Stimulated activated CD8-positive, alpha-beta memory T cell treated with anti-CD3 and anti-CD28 coated beads, Interleukin-7, amount 100 ng/mL, for 48 hours (primary cell): ENCODE measurements at regions not wholly inside any gene's neighbourhood (a gene's known extent, or its start where the extent isn't known, plus 50 kb on each side); places are given as distances from the start of the nearest gene placed in this dataset.

Source experiments
- DNase-seq, 2 donors: peaks; one replicate each; pipeline ENCODE4 v3.0.0-alpha.2; 2020; ENCODE audit warnings: low read depth in 1 of 2; ENCODE audit errors: extremely low read depth in 1 of 2

- DNase-seq = no peak
These were observed 113.1 kb upstream of the SLC45A1 start for GRCh38 chr1:8204826-8205225.

DNA sequence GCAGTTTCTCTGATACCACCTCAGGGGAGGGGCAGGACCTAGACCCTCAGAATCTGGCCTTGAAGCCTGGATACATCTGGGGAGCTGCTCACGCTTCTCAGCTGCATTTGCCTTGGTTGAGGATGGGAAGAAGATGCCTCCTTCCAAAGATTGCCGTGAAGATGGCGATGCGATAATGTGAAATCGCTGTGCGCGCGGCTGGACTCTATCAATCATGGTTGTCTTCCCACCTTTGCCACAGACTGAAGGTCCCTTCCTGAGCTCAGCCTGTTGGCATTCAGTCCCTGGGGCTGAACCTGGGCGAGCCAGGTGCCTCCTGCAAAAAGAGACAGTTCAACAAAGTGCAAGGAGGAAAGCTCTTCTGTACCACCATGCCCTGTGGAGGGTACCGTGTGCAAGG, 114.4 kb upstream of the SLC45A1 start:
- DNase-seq = no peak

GRCh38 chr1:8203056-8203455, 114.9 kb upstream of the SLC45A1 start:
- no peak for DNase-seq

- no peak for DNase-seq
These were observed 115.6 kb upstream of the SLC45A1 start for GRCh38 chr1:8202182-8202905.

- DNase-seq = no peak
These were observed 116.5 kb upstream of the SLC45A1 start for GRCh38 chr1:8201331-8201861.

DNA sequence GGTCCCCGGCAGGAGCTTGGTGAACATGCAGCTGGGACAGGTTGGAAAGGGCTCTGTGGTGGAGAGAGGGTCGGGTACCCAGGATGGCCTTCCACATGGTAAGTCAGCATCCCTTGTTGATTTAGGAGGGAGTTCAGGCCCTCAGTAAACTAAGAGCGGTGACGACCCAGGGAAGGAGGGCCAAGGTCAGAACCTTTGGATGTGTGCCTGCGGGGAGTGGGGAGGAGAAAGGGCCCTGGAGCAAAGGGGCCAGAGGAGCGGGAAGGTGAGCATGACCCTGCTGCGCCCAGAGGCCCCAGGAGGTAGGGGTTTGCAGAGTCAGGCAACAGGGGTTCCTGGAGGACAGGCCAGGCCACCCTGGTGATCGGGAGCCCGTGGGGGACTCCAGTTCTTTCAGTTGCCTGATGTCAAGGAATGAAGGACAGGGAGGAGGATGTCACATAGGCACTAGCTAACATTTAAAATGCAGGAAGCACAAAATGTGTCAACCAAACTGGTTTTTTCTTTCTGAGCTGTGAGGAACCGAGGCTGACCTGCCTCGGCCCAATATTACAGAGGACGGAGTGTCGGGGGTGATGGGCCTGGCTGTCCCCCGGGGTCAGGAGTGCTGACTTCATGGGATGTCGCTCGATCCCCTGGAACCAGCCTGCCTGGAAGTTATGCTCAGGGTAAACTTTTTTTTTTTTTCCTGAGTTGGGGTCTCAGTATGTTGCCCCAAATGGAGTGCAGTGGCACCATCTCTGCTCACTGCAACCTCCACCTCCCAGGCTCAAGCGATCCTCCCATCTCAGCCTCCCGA, 117.4 kb upstream of the SLC45A1 start:
- DNase-seq = no peak

- DNase-seq = no peak
These were observed 119.4 kb upstream of the SLC45A1 start for GRCh38 chr1:8198522-8198921.

DNA sequence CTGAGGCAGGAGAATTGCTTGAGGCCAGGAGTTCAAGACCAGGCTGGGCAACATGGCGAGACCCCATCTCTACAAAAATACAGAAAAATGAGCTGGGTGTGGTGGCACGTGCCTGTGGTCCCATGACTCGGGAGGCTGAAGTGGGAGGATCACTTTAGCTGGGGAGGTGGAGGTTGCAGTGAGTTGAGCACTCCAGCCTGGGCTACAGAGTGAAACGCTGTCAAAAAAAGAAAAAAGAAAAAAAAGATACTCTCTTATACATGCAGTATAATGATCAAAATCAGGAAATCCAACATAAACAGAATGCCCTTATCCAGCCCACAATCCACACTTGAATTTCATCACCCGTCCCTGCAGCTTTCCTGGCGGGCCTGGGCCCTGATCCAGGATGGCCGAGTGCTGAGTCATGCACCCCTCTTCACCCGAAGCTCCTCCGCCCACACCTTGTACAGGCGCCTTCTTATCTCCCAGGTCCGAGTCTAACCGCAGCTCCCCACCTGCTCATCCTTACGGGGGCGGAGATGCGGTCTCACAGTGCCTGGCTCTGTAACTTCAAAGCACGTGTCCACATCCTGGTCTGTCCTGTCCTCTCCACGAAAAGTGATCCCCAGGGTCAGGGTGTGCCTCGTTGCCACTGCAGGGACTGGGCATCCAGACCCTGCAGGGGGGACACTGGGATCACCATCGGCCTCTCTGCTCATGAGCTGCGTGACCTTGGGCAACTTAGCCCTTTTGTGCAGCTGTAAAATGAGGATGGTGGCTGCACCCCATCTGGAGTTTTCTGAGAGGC, 120.2 kb upstream of the SLC45A1 start:
- DNase-seq = peak in 1 of 2 donors; percentile 23

DNA sequence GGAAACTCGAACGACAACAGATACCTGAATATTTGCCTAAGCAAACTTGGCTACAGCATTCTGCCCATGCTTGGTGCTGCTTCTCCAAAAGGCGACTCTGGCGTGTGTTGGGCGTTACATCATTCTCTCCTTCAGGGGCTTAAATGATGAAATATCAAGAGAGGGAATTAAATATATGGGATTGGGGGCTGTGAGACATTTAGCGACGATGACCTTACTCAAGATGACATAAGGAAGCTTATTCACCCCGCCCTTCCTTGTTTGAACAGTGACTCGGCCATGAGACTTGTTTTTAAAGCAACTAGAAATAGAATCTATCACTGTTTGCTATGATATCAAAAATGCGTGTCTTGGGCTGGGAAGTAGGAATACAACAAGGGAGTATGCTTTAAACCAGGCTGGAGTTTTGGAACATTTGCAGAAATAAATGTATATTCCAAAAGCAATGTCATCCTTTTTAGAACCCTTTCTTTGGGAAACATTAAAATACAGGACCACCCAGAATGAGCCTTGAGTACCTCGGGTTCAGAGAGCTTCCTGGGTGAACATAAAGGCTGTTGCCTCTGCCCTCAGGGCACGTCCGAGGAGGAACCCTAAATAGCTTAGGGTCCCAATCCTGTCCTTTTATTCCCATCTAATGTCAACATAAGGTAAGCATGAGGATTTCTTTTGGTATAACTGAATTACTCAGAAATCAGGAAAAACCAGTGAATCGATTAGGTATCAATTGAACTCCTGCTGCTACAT, 123.3 kb upstream of the SLC45A1 start:
- DNase-seq = no peak

GRCh38 chr1:8193840-8194406, 124.0 kb upstream of the SLC45A1 start:
- DNase-seq = no peak

DNA sequence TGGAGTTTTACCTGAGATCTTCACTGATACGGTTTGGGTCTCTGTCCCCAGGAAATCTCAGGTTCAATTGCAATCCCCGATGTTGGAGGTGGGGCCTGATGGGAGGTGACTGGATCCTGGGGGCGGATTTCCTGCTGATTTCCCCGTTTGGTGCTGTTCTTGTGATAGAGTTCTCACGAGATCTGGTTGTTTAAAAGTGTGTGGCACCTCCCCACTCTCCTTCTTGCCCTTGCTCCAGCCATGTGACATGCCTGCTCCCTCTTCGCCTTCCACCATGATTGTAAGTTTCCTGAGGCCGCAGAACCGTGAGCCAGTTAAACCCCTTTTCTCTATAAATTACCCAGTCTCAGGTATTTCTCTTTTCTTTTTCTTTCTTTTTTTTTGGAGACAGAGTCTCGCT, 126.4 kb upstream of the SLC45A1 start:
- no peak for DNase-seq

DNA sequence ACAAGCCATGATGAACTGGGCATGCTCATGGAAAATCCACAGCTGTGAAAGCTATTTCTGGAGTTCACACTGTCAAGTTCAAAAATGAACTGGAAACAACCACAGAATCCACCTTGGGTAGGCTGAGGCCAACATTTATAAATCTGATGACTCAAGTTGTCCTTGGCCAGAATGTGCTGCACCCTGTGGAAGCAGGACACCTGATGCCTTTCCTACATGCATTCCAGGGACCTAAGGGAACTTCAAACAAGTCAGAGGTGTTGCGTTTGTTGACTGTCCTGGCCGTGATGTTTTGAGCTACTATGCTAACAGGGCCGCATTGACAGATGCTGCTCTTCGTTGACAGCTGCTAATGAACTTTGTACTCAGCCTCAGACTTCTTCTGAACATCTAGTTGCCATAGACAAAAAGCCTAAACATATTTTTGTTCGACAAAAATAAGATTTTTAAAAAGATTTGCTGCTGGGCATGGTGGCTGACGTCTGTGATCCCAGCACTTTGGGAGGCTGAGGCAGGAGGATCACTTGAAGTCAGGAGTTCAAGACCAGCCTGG, 127.9 kb upstream of the SLC45A1 start:
- no peak for DNase-seq

DNA sequence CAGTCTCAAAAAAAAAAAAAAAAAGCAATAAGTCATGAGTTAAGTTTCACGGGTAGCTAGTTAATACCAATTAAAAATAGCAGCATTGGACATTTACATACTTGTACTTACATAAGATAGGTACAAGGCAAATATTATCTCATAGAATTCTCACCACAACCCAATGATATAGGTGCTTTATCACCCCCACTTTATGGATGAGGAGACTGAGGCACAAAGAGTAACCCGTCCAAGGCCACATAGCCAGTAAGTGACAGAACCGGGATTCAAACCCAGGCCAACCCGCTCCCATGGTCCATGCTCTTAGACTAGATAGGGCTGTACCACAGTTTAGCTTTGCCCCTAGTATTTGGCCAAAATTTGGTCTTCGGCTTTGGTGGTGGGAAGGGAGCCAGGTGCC, 132.5 kb upstream of the SLC45A1 start:
- no peak for DNase-seq

GRCh38 chr1:8184301-8184700, 133.6 kb upstream of the SLC45A1 start:
- no peak for DNase-seq

- no peak for DNase-seq
These were observed 135.7 kb upstream of the SLC45A1 start for GRCh38 chr1:8182034-8182761.

DNA sequence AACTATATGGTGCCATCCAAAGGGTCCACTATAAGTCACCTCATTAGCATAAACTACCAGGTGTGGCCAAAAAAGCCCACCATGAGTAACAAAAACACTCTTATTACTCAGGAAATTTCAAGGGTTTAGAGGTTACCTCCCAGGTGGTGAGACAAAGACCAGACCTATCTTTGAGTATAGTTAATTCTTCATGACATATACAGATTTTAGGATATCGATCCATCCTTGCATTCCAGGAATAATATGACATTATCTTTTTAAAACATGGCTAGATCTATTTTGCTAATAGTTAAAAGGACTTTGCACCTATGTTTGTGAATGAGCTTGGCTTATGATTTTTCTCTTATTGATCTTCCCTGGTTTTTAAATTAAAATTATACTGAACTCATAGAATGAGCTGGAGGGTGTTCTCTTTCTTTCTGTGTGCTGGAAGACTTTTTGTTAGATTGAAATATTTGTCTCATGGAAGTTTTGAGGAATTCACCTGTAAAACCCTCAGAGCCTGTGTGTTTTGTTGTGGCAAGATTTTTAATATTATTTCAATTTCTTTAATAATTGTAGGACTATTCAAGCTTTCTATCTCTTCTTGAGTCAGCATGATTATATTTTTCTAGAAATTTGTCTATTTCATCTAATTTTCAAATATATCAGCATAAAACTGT, 138.7 kb upstream of the SLC45A1 start:
- no peak for DNase-seq

DNA sequence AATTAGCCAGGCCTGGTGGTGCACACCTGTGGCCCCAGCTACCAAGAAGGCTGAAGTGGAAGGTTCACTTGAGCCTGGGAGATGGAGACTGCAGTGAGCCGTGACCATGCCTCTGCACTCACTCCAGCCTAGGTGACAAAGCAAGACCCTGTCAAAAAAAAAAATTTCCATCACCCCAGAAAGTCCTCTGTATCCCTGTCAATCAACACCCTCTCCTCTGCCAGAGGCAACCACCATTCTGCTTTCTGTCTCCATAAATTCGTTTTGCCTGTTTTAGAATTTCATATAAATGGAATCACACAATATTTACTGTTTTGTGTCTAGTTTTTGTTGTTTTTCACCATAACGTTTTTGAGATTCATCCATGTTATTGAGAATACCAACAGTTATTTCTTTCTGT, 141.6 kb upstream of the SLC45A1 start:
- DNase-seq = no peak

GRCh38 chr1:8174807-8175206, 143.1 kb upstream of the SLC45A1 start:
- DNase-seq = no peak
